ENCODE measurements at regions not wholly inside any gene's neighbourhood (a gene's known extent, or its start where the extent isn't known, plus 50 kb on each side); places are given as distances from the start of the nearest gene placed in this dataset.
"Not testable (repeated sequence)": the region's sequence is repeated elsewhere in the genome, so short reads cannot be mapped to it uniquely, and the experiment has no call there.

DNA sequence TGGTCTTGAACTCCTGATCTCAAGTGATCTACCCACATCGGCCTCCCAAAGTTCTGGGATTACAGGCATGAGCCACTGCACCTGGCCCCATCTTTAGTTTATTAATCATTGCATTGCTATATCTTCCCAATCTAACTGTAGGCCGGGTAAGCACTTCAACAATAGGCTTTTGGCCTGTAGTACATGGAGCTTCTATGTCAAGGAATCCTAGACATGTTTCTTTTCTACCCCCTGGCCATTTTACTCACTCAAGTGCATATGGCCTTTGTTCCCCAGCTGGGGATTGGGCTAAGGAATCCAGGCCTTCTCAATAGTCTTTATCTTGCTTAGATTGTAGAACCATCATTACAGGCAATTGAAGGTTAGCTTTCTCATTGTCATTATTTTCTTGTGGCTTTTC is 122.3 kb upstream of the MBNL1 start:
- intact Hi-C loops (cut with micrococcal nuclease), result no loop called here
- no peak overlapping the region for H3K4me3 Mint-ChIP-seq
- H3K27me3 Mint-ChIP-seq, result peaks cover 7% of the 10 kb centered on the region
- H3K4me1 Mint-ChIP-seq, result peaks cover 16% of the 10 kb centered on the region
- no peaks in the 10 kb centered on the region for H3K36me3 Mint-ChIP-seq (ENCODE audit: low read depth)
- peaks cover 10% of the 10 kb centered on the region for H3K9me3 Mint-ChIP-seq
- no peak for DNase-seq
- no peak overlapping the region for H3K27ac Mint-ChIP-seq

DNA sequence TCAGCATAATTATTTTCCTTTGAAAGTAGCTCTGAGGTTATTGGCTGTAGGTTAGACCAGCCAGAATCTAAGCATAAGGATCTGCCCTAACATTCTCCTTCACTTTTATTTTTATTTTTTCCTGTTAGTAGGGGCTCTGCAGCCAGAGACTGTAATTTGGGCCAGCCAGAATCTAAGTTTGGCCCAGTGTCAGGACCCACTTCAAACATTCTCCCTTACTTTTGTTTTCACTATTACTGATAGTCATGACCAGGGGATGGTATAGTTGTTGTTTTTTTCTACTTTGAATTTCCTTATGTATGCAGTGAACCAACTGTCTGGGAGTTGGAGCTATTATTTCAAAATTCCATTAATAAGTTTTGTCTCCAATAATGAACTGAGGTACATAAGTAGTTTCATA is 121.0 kb upstream of the MBNL1 start:
- intact Hi-C loops (cut with micrococcal nuclease), result no loop called here
- peaks cover 16% of the 10 kb centered on the region for H3K4me1 Mint-ChIP-seq
- DNase-seq, result no peak
- peaks cover 7% of the 10 kb centered on the region for H3K27me3 Mint-ChIP-seq
- peaks cover 10% of the 10 kb centered on the region for H3K9me3 Mint-ChIP-seq
- no peak overlapping the region for H3K4me3 Mint-ChIP-seq
- H3K27ac Mint-ChIP-seq, result no peak overlapping the region
- no peaks in the 10 kb centered on the region for H3K36me3 Mint-ChIP-seq (ENCODE audit: low read depth)

DNA sequence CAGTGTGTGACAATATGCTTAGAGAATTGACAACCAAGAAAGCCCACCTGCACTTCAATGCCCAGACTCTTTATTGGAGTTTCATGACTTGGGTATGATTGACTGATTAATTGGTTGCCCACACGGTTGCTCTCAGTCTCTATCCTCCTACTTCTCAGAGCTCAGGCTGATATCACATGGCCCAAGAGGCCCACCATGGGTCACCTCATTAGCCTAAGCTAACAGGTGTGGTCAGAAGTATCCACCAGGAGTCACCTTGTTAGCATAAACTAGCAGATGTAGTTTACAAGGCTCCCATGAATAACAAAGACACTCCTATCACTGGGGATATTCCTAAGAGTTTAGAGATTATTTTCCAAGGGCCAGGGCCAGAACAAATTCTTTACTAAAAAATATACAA is 120.2 kb upstream of the MBNL1 start:
- no peak for DNase-seq
- intact Hi-C loops (cut with micrococcal nuclease), result no loop called here
- no peak overlapping the region for H3K4me3 Mint-ChIP-seq
- H3K9me3 Mint-ChIP-seq, result peaks cover 10% of the 10 kb centered on the region
- H3K27me3 Mint-ChIP-seq, result peaks cover 7% of the 10 kb centered on the region
- no peaks in the 10 kb centered on the region for H3K36me3 Mint-ChIP-seq (ENCODE audit: low read depth)
- no peak overlapping the region for H3K27ac Mint-ChIP-seq
- peaks cover 16% of the 10 kb centered on the region for H3K4me1 Mint-ChIP-seq

DNA sequence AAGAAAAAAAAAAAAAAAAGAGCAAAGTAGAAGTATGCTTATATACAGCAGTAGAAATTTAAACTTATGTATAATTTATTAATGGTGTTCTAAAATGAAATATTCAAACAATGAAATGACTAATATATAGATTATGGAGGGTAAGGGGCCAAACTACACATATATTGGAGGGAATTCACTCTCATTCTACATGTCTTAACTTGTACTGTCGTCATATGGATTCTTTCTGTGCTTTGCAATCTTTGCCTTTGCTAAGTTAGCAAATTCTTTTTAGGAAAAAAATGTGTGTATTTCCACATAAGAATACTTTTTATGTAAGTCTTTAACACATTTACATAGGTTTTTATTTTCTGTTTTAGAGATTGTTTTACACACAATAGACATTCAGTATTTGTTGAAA is 118.9 kb upstream of the MBNL1 start:
- Mint-ChIP-seq H3K36me3 (ENCODE audit: low read depth) (no peaks in the 10 kb centered on the region), H3K9me3 (peaks cover 5% of the 10 kb centered on the region), H3K4me3 (no peak overlapping the region), H3K27ac (no peak overlapping the region), H3K4me1 (peaks cover 16% of the 10 kb centered on the region), H3K27me3 (peaks cover 7% of the 10 kb centered on the region)
- DNase-seq, result no peak
- intact Hi-C loops (cut with micrococcal nuclease), result no loop called here

DNA sequence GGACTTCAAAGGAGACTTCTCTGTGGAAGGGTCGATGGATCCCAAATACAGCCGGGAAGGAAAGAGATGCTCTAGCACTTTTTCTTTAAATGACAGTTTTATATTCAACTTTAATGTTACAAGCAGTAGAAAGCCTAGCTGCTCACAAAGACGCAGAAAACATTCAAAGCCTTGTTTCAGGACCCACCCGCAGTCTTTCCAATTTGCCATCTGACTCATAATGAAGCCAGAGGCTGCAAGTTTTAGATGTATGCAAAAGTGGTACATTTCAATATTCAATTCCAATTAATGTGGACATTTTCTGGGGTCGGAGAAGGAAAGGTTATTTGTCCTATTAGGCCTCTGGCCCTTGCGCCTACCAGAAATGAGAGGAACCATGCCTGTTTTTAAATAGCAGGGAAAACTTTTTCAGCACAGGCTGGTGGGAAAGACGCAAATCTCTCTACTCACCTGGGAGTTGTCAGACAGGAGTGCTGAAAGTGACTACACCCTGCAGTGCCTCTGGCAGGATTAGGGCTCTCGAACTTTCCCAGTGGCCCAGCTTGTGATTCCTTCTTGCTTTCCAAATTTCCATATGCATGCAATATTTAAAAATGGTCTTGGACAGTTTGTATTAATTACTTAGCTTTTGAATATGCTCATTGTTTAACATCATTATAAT is 117.4 kb upstream of the MBNL1 start:
- intact Hi-C loops (cut with micrococcal nuclease), result no loop called here
- Mint-ChIP-seq H3K27me3 (peaks cover 8% of the 10 kb centered on the region), H3K4me3 (no peak overlapping the region), H3K9me3 (no peaks in the 10 kb centered on the region), H3K36me3 (ENCODE audit: low read depth) (no peaks in the 10 kb centered on the region), H3K27ac (no peak overlapping the region), H3K4me1 (peaks cover 16% of the 10 kb centered on the region)
- DNase-seq, result no peak

DNA sequence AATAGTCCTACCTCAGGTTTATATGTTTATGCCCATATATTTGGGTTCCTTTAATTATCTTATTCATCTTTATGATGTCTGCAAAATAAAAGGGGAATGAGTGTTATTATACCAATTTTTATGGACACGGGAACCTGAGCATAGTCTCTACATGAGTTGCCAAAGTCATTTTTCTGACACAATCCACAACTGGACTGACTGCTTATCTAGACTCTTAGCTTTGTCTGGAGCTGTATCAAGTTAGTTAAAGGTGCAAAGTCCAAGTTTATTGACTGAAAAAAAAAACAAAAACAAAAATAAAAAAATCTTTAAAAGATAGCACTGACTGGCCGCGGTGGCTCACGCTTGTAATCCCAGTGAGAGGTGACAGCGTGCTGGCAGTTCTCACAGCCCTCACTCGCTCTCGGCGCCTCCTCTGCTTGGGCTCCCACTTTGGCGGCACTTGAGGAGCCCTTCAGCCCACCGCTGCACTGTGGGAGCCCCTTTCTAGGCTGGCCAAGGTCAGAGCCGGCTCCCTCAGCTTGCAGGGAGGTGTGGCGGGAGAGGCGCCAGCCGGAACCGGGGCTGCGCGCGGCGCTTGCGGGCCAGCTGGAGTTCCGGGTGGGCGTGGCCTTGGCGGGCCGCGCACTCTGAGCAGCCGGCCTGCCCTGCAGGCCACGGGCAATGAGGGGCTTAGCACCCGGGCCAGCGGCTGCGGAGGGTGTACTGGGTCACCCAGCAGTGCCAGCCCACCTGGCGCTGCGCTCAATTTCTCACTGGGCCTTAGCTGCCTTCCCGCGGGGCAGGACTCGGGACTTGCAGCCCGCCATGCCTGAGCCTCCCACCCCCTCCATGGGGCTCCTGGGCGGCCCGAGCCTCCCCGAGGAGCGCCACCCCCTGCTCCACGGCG is 116.6 kb upstream of the MBNL1 start:
- H3K27me3 Mint-ChIP-seq, result peaks cover 10% of the 10 kb centered on the region
- intact Hi-C loops (cut with micrococcal nuclease); DNase-seq: not testable (repeated sequence)

DNA sequence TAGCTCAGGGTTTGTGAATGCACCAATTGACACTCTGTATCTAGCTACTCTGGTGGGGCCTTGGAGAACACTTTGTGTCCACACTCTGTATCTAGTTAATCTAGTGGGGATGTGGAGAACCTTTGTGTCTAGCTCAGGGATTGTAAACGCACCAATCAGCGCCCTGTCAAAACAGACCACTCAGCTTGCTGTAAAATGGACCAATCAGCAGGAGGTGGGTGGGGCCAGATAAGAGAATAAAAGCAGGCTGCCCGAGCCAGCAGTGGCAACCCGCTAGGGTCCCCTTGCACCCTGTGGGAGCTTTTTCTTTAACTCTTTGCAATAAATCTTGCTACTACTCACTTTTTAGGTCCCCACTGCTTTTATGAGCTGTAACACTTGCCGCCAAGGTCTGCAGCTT is 115.6 kb upstream of the MBNL1 start:
- DNase-seq; intact Hi-C loops (cut with micrococcal nuclease); H3K9me3 Mint-ChIP-seq; H3K36me3 Mint-ChIP-seq (ENCODE audit: low read depth); H3K27ac Mint-ChIP-seq; H3K4me3 Mint-ChIP-seq: not testable (repeated sequence)
- peaks cover 11% of the 10 kb centered on the region for H3K4me1 Mint-ChIP-seq
- H3K27me3 Mint-ChIP-seq, result peaks cover 17% of the 10 kb centered on the region

More for the DNA sequence above, 116.6 kb upstream of the MBNL1 start:
- peaks cover 16% of the 10 kb centered on the region for H3K4me1 Mint-ChIP-seq
- H3K27ac Mint-ChIP-seq; H3K4me3 Mint-ChIP-seq; H3K9me3 Mint-ChIP-seq; H3K36me3 Mint-ChIP-seq (ENCODE audit: low read depth): not testable (repeated sequence)

DNA sequence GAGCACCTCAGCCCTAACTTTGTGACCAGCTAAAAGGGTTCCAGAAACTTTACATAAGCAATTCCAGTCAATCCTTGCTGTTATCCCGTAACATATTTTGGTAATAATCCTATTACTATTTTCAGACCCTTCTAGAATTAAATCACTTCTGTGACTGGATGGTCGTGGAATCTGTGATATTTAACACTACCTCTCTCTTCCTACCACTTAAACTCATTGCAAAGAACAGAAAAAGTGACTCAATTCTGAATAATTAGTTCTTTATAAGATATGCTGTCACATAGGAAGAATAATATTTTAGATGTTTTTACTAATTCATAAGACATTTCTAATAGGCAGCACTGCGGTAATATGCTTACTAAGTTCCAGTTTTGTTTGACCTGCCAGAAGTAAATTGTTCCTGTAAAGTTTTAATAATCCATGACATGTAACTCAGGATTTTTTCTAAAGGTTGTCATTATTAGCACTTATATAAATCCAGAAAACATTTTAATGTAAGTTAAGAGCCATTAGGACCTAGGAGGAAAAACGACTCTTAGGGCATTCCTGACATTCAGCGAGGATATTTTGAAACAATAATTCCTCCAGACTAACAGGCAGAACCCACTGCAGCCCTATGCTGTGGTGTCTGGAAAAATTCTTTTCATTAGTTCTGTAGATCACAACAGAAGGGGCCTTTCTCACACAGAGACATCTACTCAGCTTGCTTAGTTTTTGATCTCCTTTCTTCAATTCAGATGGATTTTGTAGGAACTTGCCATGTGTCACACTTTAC is 113.3 kb upstream of the MBNL1 start:
- Mint-ChIP-seq H3K36me3 (ENCODE audit: low read depth) (no peaks in the 10 kb centered on the region), H3K27me3 (peaks cover 16% of the 10 kb centered on the region), H3K27ac (no peak overlapping the region), H3K4me1 (no peaks in the 10 kb centered on the region), H3K9me3 (no peaks in the 10 kb centered on the region), H3K4me3 (no peak overlapping the region)
- no peak for DNase-seq
- intact Hi-C loops (cut with micrococcal nuclease), result no loop called here

DNA sequence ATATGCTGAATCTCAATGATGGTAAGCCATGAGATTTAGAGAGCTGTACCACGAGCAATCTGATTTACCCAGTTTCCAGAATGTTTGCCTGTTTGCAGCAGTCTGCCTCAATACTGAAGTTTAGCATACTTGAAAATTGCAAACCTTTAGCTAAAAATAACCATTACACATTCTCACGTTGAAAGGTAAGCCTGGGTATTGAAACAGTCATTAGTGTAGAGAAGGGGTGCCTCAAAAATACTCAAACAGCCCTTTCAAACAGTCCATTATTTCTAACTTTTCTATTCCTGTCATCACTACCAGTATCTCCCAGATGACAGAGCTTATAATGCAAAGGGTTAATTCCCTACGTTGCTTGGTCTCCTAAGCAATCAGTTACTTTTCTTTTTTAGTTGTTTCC is 111.8 kb upstream of the MBNL1 start:
- DNase-seq, result no peak
- Mint-ChIP-seq H3K36me3 (ENCODE audit: low read depth) (no peaks in the 10 kb centered on the region), H3K9me3 (no peaks in the 10 kb centered on the region), H3K4me1 (no peaks in the 10 kb centered on the region), H3K4me3 (no peak overlapping the region), H3K27ac (no peak overlapping the region), H3K27me3 (peaks cover 19% of the 10 kb centered on the region)
- intact Hi-C loops (cut with micrococcal nuclease), result no loop called here

DNA sequence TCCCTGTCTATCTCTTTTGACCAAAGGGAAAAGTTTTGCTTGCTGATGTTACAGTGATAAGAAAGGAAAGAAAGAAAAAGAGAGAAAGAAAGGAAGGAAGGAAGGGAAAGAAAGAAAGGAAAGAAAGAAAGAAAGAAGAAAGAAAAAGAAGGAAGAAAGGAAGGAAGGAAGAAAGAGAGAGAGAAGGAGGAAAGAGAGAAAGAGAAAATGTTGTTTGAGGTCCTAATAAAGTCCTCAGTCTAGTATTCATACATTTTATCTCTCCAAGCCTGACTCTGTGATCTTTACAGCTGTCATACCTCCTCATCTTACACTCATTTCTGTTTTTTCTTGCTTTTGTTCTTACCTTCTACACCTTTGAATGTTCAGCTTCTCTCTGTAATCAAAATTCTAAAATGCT is 111.4 kb upstream of the MBNL1 start:
- intact Hi-C loops (cut with micrococcal nuclease), result no loop called here
- H3K27me3 Mint-ChIP-seq, result peaks cover 19% of the 10 kb centered on the region
- H3K4me1 Mint-ChIP-seq, result no peaks in the 10 kb centered on the region
- H3K9me3 Mint-ChIP-seq, result no peaks in the 10 kb centered on the region
- DNase-seq, result no peak
- no peaks in the 10 kb centered on the region for H3K36me3 Mint-ChIP-seq (ENCODE audit: low read depth)
- no peak overlapping the region for H3K27ac Mint-ChIP-seq
- H3K4me3 Mint-ChIP-seq, result no peak overlapping the region

DNA sequence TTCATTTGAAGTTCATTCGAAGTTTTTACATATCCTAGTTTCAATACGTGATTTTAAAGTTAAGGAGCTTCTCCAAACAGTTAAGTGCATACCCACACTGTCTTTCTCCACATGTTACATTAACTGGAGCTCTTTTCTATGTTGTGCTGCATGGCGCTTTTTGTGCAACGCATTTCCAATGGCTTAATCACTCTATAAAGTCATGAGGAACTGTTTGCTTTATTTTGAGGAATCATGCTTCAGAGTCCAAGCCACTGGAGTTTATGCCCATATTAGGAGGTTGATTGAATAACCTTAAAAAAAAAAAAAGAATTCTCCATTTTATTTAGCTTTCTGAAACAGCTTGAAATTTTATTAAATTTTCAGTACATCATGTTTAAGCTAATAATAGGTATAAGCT is 109.4 kb upstream of the MBNL1 start:
- H3K4me1 Mint-ChIP-seq, result no peaks in the 10 kb centered on the region
- intact Hi-C loops (cut with micrococcal nuclease), result no loop called here
- no peak overlapping the region for H3K4me3 Mint-ChIP-seq
- no peak for DNase-seq
- H3K27me3 Mint-ChIP-seq, result peaks cover 19% of the 10 kb centered on the region
- no peaks in the 10 kb centered on the region for H3K36me3 Mint-ChIP-seq (ENCODE audit: low read depth)
- no peak overlapping the region for H3K27ac Mint-ChIP-seq
- H3K9me3 Mint-ChIP-seq, result no peaks in the 10 kb centered on the region

DNA sequence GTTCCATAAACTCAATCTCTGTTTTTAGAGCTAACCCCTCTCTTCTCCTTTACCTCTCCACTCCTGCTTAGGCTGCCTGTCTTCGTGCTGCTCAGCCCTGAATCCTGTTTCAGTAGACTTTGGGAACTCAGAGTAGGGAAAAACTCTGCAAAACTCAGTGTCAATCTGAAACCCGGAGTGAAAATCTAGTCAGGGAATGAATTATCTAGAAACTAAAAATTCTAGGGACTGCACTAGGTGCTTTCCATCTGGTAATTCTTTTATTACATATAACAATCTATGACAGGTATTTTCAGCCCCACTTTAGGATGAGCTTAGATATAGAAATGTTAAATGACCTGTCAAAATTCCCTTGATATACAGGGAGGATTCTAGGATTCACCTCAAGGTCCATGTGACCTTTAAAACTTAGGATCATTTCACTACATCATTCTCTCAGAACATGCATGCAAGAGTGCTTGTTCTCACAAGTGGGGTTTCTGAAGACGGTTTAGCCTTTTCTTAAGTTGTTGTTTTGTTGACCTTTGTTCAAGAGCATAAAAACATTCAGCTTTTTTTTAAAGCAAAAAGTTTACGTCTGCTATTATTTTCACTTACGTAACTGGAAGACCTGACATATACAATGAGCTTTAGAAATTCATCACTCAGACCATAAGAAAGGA is 108.2 kb upstream of the MBNL1 start:
- no peak overlapping the region for H3K4me3 Mint-ChIP-seq
- no peak for DNase-seq
- intact Hi-C loops (cut with micrococcal nuclease), result no loop called here
- no peaks in the 10 kb centered on the region for H3K9me3 Mint-ChIP-seq
- peaks cover 19% of the 10 kb centered on the region for H3K27me3 Mint-ChIP-seq
- H3K4me1 Mint-ChIP-seq, result no peaks in the 10 kb centered on the region
- no peaks in the 10 kb centered on the region for H3K36me3 Mint-ChIP-seq (ENCODE audit: low read depth)
- H3K27ac Mint-ChIP-seq, result no peak overlapping the region

DNA sequence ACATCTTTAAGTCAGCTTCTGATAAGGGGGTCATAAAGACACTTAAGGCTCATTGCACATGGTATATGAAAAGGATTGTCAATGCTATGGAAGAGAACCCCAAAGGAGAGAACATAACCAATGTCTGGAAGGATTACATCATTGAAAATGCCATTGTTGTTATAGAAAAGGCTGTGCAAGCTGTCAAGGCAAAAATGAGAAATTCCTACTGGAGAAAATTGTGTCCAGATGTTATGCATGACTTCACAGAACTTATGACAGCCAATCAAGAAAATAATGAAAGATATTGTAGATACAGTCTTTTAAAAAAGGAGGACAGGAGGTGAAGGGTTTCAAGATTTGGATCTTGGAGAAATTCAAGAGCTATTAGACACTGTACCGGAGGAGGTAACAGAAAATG is 96.3 kb upstream of the MBNL1 start:
- Mint-ChIP-seq H3K27ac (no peak overlapping the region), H3K4me3 (no peak overlapping the region), H3K36me3 (ENCODE audit: low read depth) (peaks cover 2% of the 10 kb centered on the region), H3K9me3 (peaks cover 5% of the 10 kb centered on the region), H3K27me3 (peaks cover 12% of the 10 kb centered on the region), H3K4me1 (no peaks in the 10 kb centered on the region)
- no peak for DNase-seq
- intact Hi-C loops (cut with micrococcal nuclease), result no loop called here

DNA sequence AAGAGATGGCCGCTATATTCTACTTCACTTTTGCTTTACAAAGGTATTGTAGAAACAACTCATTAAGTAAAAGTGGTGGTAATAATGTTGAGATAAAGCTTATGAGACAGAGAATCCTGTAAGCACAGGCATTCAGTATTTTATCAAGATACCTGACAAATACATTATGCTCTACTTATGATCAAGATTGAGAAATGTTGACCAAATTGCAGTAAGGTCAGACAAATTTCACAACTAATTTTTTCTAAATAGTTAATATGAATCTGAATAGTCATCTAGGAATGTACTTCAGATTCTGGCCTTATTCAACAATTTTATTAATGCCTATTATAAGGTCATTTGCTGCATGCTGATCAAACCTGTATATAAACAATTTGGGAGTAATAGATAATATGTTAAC is 95.1 kb upstream of the MBNL1 start:
- intact Hi-C loops (cut with micrococcal nuclease), result no loop called here
- H3K27me3 Mint-ChIP-seq, result peaks cover 12% of the 10 kb centered on the region
- H3K27ac Mint-ChIP-seq, result no peak overlapping the region
- peaks cover 5% of the 10 kb centered on the region for H3K9me3 Mint-ChIP-seq
- DNase-seq, result no peak
- no peak overlapping the region for H3K4me3 Mint-ChIP-seq
- H3K36me3 Mint-ChIP-seq (ENCODE audit: low read depth), result peaks cover 2% of the 10 kb centered on the region
- no peaks in the 10 kb centered on the region for H3K4me1 Mint-ChIP-seq
